NCI-H1105 treated with DMSO at 0.1 percent for 48 hours (cell line): ENCODE measurements at regions not wholly inside any gene's neighbourhood (a gene's known extent, or its start where the extent isn't known, plus 50 kb on each side); places are given as distances from the start of the nearest gene placed in this dataset.
A peak's percentile ranks its signal among the peaks of the same experiment; 100 is the strongest.

Source experiments
- DNase-seq: peaks from one replicate; lab custom pipeline; 2025; lab: John Stamatoyannopoulos, UW

DNA sequence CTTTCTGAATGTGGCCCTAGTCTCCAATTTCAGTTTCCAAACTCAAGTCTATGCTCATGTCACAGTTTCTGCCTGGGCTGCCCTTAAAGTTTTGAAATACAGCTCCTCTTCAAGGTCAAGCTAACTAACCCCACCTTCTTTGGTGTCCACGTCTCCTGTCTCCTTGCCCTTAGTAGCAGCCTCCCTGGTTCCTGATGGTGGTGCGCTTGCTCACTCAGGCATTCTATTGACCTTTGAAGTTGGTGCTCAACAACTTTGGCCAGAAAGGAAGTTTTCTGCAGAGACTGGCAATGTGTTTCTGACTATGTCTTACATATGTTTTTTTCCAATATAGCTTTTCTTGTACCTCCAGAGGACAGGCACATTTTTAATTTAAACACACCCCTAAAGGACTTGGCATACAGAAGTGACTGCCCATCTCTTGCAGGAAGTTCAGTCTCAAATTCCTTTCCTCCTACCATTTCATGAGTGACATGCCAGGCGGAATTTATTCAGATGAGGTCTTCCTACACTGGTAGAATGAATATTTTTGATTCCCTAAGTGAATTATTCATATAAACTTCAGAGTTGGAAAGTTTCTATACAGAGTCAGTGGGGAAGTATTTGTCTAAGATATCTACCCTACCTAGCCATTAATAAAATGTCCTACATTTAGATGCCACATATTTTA is 364.3 kb upstream of the USP24 start:
- DNase-seq: no peak

DNA sequence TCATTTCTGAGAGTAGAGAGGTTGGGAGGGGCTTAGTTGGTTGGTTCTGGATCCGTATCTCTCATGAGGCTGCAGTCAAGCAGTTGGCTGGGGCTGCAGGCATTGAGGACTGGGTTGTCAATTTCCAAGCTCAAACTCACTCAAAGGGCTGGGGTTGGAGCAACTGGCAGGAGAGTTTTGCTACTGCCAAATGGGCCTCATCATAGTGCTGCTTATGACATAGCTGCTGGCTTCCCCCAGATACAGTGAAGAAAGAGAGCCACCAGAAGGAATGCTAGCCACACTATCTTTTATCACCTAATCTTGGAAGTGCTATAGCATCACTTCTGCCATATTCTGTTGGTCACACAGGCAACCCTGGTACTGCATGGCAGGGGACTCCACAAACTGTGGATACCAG is 363.5 kb upstream of the USP24 start:
- DNase-seq: no peak

DNA sequence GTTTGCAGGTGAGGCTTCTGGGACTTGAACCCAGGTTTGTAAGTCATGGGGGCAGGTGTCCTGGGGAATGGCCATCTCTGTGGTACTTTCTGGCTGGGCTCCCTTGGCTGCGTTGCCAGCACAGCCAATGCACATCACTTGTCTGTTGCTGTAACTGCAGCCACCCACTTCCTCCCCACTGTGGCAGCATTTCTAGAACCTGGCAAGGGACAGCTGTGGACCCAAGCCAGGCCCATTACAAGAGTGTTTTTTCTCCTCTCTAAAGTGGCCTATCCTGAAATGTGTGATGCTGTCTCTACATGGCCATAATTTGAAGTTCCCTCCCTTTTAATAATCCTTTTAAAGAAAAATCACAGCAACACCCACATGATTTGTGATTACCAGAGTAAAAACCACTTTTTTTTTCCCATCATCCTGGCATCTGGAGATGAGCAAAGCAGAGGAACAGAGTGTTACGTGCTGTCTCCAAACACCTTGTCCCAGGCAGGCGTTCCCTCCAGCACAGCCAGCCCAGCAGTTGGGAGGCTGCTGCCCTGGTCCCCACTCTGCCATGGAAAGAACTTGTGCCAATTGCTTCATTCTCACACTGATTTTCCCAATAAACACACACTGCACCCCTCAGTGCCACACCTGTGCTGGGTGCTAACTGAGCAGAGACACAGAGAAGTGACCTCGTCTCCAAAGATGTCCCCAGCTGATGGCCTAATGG is 360.6 kb upstream of the USP24 start:
- DNase-seq: no peak

DNA sequence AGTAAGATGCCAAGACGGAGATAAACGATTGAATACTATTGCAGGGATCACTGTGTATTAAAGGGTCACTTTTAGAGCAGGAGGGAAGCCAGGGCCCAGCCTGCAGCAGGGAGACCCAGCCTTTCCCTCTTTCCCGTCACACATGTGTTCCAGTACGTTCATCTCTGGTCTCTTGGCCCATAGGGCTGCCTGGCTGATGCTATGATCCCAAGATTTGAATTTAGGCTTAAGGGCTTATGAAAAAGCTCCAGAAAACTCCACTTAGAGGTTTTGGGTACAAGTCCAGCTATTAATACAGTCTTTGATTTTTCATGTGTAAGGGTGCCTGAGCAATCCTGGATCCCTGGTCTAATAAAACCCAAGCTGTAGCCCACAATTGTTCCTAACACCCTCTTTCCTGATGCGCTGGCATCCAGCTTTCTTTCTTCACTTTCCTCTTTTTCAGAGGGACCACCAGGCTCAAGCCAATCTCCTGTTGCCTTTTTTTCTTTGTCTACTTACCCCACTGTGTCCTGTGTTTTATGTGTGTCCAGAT is 359.6 kb upstream of the USP24 start:
- no peak for DNase-seq

DNA sequence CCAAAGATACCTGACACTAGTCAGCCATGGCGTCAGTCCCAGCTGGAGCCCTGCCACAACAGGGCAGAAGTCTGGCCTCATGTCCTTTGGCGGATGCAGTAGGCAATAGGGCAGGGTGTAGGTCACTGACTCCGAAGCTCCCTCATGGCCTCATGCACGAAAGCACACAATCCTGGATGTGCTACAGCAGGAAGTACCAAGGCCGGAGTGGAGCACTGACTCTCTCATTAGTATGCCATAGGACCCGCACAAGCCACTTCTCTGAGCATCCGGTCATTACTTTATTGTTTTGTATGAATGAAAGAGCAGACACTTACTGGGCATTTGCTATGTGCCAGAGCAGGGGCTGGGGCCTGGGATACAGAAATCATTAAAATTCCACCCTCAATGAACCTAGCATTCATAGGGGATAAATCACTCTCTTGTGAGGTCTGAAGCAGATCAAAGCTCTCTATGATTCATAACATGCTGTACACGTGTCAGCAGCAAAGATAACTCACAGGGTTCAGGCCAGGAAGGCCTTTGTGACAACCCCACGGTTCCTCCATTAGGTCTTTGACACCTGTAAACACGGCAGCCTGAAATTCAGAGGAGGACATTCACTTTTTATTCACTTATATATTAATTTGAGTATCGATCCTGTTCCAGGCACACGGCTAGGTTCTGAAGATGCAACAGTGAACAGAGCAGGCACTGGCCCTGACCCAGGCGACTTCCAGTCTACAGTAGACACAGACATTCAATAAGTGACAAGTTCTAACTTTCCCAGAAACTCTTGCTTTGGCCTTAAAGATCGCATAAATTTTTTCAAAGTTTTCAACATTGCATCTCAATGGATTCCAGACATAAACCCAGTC is 357.9 kb upstream of the USP24 start:
- DNase-seq: no peak

DNA sequence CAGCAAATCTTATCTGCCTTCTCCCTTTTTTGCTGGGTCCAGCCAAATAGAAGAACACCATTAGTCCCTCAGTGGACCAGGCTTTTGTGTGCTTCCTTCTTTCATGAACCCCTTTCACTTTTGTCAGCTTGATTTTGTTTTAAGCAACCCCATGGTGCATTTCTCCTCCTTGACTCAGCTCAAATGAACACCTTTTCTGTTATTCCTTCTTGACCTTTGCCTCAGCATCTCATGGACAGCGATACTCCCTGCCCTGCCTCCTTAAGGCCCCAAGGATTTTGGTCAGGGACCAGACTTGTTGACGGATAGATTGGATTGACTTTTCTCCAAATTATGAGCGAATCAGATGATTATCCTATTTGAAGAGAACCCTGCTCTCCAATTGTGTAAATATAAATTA is 356.6 kb upstream of the USP24 start:
- DNase-seq: no peak

DNA sequence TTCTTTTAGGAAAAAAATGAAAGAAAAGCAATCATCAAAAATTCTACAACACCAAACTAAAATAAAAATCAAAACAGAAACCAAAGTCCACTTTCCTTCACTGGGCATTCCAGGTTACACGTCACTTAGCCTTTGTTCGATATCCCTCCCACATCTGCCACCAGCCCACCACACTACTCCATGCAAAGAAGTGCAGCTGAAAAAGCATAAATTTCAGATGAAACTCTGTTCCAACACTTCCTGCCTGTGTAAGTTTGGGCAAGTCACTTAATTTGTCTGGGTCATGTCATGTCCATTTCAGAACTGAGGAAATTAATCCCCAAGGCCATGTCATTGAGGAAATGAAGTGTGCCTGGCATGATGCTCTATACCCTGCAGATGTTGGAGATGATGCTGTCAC is 354.3 kb upstream of the USP24 start:
- no peak for DNase-seq

DNA sequence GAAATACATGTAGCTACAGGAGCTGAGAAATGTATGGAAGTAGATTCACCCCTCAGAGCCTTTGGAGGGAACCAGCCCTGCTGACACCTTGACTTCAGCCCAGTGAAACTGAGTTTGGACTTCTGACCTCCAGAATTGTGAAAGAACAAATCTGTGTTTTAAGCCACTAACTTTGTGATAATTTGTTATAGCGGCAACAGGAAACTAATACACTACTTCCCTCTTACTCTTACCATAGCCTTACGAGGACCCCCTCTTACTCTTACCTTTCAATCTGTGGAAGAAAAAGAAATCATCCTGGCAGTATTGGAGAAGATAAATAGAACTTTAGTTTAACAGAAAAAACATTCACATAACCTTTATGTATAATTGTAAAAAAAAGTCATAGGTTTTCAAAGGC is 353.6 kb upstream of the USP24 start:
- no peak for DNase-seq

DNA sequence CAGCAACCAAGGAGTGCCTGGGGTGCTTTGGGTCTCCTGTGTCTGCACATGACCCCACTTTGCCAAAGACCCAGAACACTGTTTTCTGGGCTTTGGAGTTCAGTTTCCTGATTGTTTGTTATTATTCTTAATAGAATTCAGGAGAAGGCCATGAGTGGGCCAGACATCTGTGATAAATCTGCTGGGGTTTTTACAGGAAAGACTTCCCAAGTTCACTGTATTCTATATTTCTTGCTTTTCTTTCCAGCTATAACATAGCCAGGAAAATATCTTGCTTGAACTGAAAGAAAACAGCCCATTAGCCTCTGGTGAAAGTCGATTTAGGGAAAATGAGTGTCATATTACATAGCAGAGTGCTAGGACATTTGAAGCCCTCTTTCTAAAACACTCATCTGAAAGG is 345.1 kb upstream of the USP24 start:
- peak; percentile 26 for DNase-seq

DNA sequence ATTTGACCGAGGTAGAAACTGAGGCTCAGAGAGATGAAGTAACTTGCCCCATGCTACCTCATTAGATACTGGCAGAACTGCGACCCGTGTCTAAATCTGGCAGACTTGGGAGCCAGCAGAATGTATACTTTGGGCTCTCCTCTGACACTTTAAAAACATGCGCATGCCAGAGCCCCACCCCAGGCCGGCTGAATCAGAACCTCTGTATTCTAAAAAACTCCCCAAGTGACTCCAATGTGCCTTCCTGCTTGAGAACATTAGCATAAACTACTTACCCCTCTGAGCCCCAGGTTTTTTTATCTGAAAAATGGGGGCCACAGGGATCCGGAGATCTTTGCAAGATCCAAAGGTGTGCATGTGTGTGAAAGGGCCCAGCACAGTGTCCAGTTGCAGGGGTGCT is 344.7 kb upstream of the USP24 start:
- DNase-seq: no peak

DNA sequence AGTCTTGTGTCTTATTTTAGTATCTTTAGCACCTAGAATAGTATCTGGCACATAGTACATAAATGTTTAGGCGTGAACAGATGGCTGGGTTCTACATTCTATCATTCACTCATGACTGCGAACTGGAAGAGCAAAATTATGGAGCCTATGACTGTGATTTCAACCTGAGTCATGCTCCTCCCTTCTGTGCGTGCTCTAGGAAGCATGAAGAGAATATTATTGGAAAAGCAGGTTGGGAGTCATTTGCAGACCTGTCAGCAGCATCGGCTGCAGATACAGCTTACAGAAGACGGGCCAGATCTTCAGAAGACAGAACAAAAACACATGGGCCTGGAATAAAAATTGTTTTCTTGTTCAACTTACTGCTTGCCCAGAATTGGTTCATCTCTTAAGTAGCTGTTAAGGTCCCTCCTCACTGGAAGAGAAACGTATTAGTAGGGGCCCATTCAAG is 344.0 kb upstream of the USP24 start:
- DNase-seq: no peak

DNA sequence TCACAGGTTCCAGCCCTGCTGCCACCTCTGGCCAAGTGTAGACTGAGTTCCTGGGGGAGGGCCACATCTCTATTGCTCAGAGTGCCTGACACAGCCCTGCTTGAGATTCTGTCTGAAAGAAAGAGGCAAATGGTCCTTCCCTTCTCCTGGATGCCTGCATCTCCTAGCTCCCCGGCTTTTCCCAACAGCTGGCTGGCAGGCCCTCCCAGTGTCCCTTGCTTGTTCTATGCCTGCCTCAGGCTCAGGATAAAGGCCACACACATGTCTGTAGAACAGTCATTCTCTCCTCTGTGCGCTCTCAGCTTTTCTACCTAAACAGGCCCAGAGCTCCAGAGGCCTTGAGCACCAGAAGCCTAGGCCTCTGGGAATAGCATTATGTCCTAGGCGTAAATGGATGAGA is 343.4 kb upstream of the USP24 start:
- no peak for DNase-seq

DNA sequence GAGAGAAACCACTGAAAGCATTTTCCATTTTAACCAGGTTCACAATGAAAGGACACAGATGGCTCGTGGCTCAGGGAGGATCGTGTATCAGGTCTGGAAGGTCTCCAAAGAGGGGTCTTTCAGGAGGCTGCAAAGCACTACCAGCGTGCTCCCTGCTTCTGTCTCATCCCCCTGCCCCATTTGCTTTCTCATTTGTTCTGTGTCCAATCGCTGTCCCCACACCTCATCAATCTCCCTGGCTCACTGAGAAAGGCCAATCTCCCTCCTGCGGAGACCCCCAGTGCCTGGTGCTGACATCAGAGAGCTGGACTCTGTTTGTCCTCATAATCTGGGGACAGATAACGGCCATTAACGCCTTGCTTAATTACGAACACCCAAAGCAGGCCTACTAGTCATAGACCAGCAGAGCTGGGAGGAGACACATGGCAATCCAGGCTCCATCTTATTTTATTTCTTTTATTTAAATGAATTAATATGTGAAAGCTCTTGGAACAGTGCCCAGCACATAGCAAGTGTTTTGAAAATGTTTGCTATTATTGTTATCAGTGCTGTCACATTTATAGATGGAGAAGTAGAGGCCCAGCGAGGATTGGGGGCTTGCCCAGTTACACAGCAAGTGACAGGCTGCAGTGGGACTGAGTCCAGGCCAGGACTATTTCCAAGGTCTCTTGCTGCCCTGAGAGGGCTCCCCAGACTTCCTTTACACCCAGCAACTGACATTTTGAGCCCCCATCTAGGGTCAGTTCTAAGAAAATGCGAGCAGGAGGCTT is 341.0 kb upstream of the USP24 start:
- DNase-seq: no peak

DNA sequence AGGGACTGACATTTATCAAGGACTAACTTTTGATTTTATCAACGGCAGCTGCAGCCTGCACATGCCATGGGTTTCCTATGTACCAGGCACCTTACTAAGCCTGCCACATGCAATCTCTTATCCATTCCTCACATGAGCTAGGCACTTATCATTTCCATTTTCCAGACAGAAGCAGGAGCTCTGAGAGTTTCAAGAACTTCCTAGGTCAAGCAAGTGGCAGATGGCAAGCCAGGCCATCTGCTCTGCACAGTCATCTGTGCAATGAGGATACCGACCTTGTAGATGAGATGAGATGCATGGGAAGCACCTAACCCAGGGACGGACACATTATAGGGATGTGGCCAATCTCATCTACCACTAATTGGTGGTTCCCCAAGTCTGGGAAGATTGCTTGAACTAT is 339.4 kb upstream of the USP24 start:
- no peak for DNase-seq

DNA sequence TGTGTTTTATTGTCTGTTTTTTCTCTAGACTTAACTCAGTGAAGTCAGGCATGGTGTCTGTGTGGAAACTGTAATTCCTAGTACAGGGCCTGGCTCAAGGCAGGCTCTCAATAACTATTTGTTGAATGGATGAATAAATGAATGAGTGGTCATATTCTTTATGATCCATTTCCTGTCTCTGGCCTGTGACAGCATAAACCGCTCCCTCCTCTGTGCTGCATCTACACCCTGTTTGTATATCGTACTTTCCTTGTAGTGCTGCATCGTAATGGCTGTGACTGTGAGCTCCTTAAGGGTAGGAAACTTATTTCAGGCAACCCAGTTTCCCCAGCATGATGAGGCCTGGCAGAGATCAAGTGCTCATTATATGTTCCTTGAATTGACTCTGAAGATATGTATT is 337.5 kb upstream of the USP24 start:
- no peak for DNase-seq

DNA sequence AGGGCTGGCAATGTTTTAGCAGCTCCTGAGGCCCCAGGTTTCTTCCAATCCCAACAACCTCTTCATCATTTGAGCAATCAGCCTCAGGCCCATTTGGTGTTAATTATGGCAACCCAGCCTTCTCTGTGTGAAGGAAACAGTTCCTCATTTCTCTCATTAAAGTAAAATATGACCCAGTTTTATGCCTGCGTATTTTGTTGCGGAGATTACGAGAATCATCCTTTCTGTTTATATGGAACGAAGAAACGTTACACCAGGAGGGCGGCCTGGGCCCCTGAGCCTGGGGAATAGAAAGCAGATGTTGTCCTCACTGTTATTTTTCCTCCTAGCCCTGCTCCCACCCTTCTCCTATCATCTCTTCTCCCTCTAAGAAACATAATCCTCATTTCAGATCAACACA is 332.2 kb upstream of the USP24 start:
- DNase-seq: no peak

DNA sequence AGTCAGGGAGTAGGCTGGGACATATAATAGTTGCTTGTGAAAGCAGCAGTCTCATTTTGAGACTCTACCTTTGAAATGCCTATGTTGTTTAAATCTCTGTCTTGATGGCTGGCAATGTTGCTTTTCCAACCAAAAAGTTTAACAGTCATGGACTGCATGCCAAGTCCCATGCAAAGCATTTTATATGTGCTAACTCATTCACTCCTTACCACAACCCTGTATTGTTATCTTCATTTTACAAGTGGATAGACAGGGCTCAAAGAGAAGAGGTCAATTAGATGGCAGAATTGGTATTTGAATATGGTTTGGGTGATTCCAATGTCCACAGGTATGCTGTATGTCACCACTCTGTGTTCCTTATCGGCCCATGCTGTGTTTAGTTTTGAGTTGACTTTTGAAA is 331.4 kb upstream of the USP24 start:
- no peak for DNase-seq

DNA sequence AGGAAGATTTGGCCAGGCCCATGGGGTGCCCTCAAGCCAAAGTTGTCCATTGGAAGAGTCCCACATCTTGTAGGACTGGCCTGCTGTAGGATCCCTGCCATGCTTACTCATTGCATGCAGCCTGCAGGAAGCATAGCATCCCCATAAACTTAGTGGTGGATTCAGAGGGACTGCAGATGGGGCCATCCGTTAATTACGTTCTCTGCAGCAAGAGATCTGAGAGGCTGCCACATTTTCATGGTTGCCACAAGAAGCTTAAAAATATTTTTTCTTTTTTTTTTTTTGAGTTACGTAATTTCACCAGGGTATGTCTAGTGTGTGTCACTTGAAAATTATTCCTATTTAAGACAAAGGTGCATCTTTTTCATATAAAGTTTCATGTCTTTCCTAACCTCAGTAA is 329.7 kb upstream of the USP24 start:
- DNase-seq: no peak

DNA sequence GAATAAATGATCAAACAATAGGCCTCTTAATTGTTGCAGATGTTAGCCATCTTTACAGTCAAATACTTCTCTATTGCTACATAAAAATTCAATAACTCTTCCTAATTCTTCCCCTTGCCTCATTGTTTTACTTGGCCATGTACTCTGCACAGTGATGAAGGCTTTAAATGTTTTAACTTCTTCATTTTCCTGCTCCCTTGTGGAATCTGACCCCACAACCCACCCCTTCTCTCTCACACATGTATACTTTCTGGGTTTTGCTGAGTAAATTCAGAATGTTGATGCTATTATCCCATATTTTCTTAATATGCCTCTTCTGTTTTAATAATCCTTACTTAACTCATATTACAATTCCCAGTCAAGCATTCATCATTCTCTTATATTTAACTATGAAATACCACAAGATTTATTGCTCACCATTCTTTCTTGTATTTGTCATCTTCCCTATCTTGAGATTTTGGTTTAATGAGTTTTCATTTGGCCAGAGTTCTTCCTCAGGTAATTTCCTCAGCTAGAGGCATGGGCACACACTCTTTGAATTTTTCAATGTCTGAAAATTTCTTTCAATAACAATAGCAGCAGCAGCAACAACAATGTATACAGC is 327.8 kb upstream of the USP24 start:
- no peak for DNase-seq

DNA sequence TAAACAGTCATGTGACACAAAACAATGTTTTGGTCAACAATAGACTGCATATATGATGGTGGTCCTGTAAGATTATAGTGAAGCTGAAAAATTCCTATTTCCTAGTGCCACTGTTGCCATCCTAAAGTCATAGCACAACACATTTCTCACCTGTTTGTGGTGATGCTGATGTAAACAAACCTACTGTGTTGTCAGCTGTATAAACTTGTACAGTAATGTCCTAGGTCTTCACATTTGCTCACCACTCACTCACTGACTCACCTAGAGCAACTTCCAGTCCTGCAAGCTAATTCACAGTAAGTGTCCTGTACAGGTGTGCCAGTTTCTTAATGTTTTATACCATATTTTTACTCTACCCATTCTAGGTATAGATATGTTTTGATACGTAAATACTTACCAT is 326.1 kb upstream of the USP24 start:
- DNase-seq: no peak

DNA sequence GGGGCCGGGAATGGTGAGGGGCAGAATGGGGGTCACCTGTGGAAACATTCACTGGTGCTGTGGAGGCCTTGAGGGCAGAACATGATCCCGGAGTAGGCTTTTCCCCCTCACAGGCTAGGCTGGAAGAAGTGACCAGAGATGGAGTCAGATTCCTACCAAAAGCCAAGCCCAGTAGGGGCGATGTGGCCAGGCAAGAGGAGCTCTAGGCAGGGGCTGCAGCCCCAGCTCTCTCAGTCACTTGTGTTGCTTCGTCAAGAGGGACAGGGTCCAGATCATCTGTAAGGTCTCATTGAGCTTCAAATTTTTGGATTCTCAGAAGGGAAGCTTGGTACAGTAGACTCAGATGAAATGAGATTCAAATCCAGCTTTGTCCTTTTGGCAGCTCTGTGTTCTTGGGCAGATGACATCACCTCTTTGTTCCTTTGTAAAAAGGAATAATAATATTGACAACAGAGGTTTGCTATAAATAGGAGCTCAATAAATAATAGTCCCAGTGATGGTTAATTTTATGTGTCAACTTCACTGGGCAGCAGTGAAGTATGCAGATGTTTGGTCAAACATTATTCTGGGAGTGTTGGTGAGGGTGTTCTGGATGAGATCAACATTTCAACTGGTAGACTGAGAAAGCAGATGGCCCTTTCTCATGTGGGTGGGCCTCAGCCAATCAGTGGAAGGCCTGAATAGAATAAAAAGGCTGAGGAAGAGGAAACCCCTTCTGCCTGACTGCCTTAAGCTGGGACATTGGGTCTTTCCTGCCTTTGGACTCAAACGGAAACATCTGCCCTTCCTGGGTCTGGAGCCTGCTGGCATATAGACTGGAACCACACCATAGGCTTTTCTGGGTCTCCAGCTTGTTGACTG is 324.7 kb upstream of the USP24 start:
- DNase-seq: no peak
